GM12865 (cell line): ENCODE measurements at regions not wholly inside any gene's neighbourhood (a gene's known extent, or its start where the extent isn't known, plus 50 kb on each side); places are given as distances from the start of the nearest gene placed in this dataset.

ENCODE experiments used
- DNase-seq: peaks from one replicate; pipeline ENCODE4 v3.0.0; 2010; ENCODE audit warnings: low read depth
- H3K4me3 ChIP-seq: 2 replicates; pipeline ENCODE4 v1.5.1; 2011; ENCODE audit warnings: mild to moderate bottlenecking, low read depth, low read length, control low read depth
- TF ChIP-seq, protein P1 (sequence below): IDR thresholded peaks from 2 replicates; pipeline ENCODE4 v1.5.1; 2011; ENCODE audit warnings: low read length, control low read depth, low read depth, inconsistent platforms; ENCODE audit not compliant: insufficient read depth; ENCODE audit errors: missing control alignments

DNA sequence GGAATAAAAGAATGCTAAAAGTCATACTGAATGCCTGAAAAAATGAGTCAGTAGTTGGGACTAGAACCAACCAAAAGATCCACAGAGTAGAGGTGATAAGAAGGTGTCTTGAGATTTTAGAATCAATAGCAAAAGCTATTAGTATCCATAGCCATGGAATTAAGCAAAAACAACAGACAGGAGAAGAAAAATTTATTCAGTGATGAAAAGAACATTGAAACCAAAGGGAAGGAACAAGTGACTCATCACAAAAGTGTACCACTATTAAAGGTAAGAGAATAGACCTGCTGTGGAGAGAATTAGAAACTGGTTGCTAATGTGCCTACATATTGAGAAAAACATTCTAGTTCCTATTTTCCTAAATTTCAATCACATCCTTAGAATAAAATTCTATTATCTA lies 182.0 kb upstream of the NEIL3 start:
- TF ChIP-seq, protein P1, sequence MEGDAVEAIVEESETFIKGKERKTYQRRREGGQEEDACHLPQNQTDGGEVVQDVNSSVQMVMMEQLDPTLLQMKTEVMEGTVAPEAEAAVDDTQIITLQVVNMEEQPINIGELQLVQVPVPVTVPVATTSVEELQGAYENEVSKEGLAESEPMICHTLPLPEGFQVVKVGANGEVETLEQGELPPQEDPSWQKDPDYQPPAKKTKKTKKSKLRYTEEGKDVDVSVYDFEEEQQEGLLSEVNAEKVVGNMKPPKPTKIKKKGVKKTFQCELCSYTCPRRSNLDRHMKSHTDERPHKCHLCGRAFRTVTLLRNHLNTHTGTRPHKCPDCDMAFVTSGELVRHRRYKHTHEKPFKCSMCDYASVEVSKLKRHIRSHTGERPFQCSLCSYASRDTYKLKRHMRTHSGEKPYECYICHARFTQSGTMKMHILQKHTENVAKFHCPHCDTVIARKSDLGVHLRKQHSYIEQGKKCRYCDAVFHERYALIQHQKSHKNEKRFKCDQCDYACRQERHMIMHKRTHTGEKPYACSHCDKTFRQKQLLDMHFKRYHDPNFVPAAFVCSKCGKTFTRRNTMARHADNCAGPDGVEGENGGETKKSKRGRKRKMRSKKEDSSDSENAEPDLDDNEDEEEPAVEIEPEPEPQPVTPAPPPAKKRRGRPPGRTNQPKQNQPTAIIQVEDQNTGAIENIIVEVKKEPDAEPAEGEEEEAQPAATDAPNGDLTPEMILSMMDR, result no peak
- DNase-seq, result no peak
- no peak overlapping the region for H3K4me3 ChIP-seq

DNA sequence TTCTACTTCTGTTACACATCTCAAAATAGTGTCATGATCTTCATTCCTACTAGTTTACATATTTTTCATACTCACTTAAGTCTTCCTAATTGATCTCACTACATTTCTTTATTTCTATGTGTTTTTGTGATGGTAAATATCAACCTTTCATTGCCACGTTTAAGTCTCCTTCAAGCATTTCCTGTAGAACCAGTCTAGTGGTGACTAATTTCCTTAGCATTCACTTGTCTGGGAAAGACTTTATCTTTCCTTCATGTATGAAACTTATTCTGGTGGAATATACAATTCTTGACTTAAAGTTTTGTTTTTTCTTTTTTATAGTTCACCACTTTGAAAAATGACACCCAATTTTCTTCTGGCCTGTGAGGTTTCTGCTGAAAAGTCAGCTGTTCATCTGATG lies 181.4 kb upstream of the NEIL3 start:
- TF ChIP-seq, protein P1, result no peak
- DNase-seq, result no peak
- no peak overlapping the region for H3K4me3 ChIP-seq

DNA sequence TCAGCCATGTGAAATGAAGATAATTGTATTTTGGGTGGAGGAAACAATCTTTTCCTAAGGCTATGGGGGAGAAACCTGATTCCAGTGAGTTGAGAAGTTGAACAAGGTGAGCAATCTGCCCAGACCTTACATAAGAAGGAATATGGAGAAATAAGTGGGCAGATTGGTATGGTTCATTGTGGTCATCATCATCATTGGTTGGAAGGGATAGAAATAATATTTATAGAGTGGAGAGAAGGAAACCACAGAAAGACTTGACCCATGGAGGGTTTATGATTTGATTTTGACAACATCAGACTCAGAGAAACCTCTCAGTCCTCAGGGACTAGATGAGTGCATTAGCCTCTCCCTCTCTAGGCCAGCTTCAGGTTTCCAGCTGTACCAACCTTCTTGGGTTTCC lies 177.9 kb upstream of the NEIL3 start:
- no peak for DNase-seq
- H3K4me3 ChIP-seq, result no peak overlapping the region
- TF ChIP-seq, protein P1, result no peak

DNA sequence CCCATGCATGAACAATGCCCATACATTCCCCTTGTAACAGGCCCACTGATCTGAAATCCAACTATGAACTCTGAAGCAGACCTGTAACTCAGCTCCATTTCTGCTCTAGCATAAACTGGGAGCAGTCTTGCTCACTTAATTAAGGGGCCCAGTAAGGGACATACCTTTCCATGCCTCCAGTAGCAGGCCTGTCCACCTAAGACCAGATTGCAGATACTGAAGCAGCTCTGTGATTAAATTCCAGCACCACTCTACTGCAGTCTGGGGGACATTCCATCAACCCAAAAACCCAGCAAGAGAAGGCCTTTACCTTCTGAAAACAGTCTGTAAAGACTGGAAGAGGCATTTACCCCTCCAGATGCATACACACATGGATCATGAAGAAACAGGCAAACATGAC lies 162.0 kb upstream of the NEIL3 start:
- H3K4me3 ChIP-seq, result no peak overlapping the region
- DNase-seq, result no peak
- TF ChIP-seq, protein P1, result no peak

DNA sequence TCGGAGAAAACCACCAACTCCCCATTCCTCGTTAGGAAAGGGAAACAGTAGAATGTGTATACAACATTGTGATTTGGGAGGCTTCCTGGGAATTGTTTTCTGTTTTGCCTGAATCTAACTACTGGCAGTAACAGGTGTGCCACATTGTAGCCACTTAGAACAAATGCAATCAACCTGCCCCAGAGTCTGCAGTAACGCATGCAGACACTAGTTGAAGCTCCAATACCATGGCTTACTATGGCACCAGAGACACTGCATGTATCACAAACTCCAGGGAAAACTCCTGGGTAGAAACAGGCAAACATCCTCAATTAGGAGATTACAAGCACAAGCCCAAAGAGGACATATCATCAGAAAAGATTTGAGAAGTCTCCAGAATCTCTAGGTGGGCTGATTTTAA lies 154.2 kb upstream of the NEIL3 start:
- TF ChIP-seq, protein P1, result no peak
- DNase-seq, result no peak
- no peak overlapping the region for H3K4me3 ChIP-seq

DNA sequence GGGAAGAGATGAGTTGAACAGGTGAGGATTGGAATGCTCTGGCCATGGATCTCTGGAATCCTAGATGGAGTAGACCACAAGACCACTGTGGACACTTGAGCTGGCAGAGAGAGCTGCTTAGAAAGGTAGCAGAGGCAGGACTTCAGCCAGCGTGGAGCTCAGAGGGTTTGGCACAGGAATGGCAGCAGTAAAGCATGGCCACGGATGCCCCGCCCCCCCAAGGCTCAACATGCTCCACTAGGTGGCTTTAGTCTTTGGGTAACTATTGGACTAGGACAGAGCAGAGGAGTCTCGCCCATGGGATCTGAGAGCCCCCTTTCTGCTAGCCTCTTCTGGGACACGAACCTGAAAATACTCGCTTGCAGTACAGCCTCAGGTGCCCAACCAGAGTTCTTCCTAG lies 150.1 kb upstream of the NEIL3 start:
- DNase-seq, result no peak
- H3K4me3 ChIP-seq, result no peak overlapping the region
- TF ChIP-seq, protein P1, result no peak

DNA sequence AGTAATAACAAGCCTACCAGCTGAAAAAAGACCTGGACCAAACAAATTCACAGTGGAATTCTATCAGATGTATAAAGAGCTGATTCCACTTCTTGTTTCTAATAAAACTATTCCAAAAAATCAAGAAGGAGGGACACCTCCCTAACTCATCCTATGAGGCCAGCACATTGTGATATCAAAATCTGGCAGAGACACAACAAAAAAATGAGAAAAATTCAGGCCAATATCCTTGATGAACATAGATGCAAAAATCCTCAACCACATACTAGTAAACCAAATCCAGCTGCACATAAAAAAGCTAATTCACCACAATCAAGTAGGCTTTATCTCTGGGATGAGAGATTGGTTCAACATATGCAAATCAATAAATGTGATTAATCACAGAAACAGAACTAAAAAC lies 147.9 kb upstream of the NEIL3 start:
- H3K4me3 ChIP-seq, result no peak overlapping the region
- no peak for DNase-seq
- TF ChIP-seq, protein P1, result no peak
